ENCODE measurements at regions not wholly inside any gene's neighbourhood (a gene's known extent, or its start where the extent isn't known, plus 50 kb on each side); places are given as distances from the start of the nearest gene placed in this dataset.

DNA sequence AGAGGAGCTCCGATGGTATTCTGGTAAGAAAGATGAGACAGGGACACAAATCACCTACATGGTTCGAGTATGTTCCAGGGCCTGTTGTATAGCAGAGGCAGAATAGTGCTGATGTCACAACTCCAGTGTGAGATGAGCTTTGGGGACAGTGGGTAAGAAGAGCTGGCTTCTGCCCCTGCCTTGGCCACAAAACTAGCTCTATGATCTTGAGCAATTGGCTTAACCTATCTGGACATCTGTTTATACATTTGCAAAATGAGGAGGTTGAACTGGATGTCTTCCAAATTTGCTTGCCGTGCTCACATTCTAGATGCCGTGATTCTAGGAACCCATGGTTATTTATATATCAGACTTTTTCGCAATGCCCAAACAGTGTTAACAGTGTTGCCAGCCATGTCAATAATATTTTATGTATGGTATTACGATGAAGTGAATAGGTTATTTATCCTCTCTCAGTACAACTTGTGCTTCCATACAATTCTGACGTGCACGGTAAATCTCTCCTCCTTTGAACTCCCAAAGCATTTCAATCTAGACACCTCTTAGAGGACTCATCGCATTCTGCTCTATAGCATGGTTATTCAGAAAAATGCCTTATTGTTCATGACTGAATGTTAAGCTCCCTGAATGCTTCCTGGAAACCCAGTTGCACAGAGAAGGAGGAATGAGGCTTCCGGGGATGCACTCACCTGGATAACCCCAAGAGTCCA is 316.0 kb downstream of the FOXO1 start:
- H3K79me2 ChIP-seq (ENCODE audit: insufficient read depth, low read length): no peaks in the 10 kb centered on the region
- H3K9ac ChIP-seq (ENCODE audit: low read length): no peak overlapping the region
- H3K36me3 ChIP-seq (ENCODE audit: insufficient read depth, low read length): no peaks in the 10 kb centered on the region
- no peak overlapping the region for H2AFZ ChIP-seq (ENCODE audit: low read length)
- no peaks in the 10 kb centered on the region for H3K9me2 ChIP-seq (ENCODE audit: low read depth, low read length)
- no peak overlapping the region for H3K4me3 ChIP-seq (ENCODE audit: low read depth, low read length, poor library complexity, severe bottlenecking)
- no peaks in the 10 kb centered on the region for H3K27me3 ChIP-seq (ENCODE audit: insufficient read depth, low read length)
- no peaks in the 10 kb centered on the region for H3F3A ChIP-seq (ENCODE audit: insufficient read depth, low read length)
- no peak overlapping the region for H3K4me2 ChIP-seq (ENCODE audit: low read length)
- H3K9me3 ChIP-seq (ENCODE audit: low read length): no peaks in the 10 kb centered on the region
- H4K20me1 ChIP-seq (ENCODE audit: insufficient read depth, low read length): no peaks in the 10 kb centered on the region
- peaks cover 15% of the 10 kb centered on the region for H3K4me1 ChIP-seq (ENCODE audit: insufficient read depth, low read length, severe bottlenecking)
- no peak overlapping the region for H3K27ac ChIP-seq (ENCODE audit: low read depth, low read length, poor library complexity, severe bottlenecking)
- no peak for TF ChIP-seq EZH2 (IDR thresholded peaks at IDR 0.05; ENCODE audit: borderline replicate concordance, low read length)
- TF ChIP-seq, protein P1, sequence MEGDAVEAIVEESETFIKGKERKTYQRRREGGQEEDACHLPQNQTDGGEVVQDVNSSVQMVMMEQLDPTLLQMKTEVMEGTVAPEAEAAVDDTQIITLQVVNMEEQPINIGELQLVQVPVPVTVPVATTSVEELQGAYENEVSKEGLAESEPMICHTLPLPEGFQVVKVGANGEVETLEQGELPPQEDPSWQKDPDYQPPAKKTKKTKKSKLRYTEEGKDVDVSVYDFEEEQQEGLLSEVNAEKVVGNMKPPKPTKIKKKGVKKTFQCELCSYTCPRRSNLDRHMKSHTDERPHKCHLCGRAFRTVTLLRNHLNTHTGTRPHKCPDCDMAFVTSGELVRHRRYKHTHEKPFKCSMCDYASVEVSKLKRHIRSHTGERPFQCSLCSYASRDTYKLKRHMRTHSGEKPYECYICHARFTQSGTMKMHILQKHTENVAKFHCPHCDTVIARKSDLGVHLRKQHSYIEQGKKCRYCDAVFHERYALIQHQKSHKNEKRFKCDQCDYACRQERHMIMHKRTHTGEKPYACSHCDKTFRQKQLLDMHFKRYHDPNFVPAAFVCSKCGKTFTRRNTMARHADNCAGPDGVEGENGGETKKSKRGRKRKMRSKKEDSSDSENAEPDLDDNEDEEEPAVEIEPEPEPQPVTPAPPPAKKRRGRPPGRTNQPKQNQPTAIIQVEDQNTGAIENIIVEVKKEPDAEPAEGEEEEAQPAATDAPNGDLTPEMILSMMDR (IDR thresholded peaks at IDR 0.05; ENCODE audit: low read length): no peak

DNA sequence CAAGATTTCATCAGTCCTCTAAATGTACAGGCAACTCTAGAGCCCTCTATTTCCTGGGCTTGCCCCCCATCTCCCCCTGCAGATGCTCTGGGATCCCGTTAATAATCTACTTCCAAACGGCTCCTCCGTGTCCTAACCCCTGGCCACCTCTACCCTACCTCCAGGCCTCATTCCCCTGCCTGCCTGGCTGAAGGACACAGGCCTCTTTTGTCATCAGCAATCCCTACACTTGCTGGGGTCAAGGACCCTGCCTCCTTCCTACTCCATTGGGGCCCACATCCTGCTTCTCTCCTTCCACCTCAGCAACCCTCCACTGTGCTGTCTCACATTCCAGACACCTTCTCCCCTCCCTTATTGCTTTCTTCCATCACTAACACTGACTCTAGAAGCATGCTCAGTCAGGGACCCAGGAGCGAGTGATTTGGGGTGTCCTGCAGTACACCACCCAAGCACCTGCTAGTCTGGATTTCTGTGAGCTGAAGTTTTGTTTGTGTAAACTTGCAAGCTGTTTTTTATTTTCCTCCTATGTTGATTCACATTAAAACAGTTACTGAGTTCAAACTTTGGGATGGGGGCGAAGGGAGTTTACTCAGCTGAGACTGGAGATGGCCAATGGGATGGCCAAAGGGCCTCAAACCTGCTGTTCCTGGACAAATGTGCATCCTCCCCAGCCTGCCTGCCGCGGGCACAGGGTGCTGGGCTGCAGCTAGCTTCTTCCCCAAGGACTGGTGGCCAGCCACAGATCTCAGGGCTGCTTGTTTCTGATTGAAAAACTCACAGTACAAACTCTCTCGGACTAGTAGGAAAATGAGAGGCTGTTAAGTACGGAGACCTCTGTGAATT is 314.7 kb downstream of the FOXO1 start:
- peaks cover 18% of the 10 kb centered on the region for H3K4me1 ChIP-seq (ENCODE audit: insufficient read depth, low read length, severe bottlenecking)
- no peak overlapping the region for H3K4me2 ChIP-seq (ENCODE audit: low read length)
- H4K20me1 ChIP-seq (ENCODE audit: insufficient read depth, low read length): no peaks in the 10 kb centered on the region
- no peaks in the 10 kb centered on the region for H3K9me2 ChIP-seq (ENCODE audit: low read depth, low read length)
- no peak for TF ChIP-seq EZH2 (IDR thresholded peaks at IDR 0.05; ENCODE audit: borderline replicate concordance, low read length)
- TF ChIP-seq, protein P1 (IDR thresholded peaks at IDR 0.05; ENCODE audit: low read length): no peak
- no peaks in the 10 kb centered on the region for H3K36me3 ChIP-seq (ENCODE audit: insufficient read depth, low read length)
- no peak overlapping the region for H2AFZ ChIP-seq (ENCODE audit: low read length)
- H3F3A ChIP-seq (ENCODE audit: insufficient read depth, low read length): no peaks in the 10 kb centered on the region
- no peak overlapping the region for H3K27ac ChIP-seq (ENCODE audit: low read depth, low read length, poor library complexity, severe bottlenecking)
- H3K4me3 ChIP-seq (ENCODE audit: low read depth, low read length, poor library complexity, severe bottlenecking): no peak overlapping the region
- H3K9ac ChIP-seq (ENCODE audit: low read length): no peak overlapping the region
- H3K9me3 ChIP-seq (ENCODE audit: low read length): no peaks in the 10 kb centered on the region
- H3K27me3 ChIP-seq (ENCODE audit: insufficient read depth, low read length): no peaks in the 10 kb centered on the region
- no peaks in the 10 kb centered on the region for H3K79me2 ChIP-seq (ENCODE audit: insufficient read depth, low read length)

DNA sequence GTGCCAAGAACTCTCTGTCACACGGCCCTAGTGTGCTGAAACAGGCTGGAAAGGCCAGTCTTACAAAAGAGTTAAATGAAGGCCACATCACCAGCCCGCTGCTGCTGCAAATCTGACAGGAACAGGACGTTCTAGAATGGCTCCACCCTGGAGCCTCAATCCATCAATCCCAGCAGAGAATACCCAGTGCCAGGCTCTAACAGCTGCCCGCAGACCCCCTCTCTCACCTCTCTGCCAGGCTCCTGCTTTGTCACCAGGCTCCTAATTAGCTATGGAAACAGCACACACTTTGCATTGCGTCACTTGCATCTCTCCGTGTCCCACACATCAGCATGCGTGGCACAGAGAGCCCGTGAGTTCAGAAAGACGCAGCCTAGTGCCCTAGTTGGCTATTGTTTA is 314.1 kb downstream of the FOXO1 start:
- H3K4me1 ChIP-seq (ENCODE audit: insufficient read depth, low read length, severe bottlenecking): peaks cover 18% of the 10 kb centered on the region
- no peaks in the 10 kb centered on the region for H3K9me2 ChIP-seq (ENCODE audit: low read depth, low read length)
- H3K9ac ChIP-seq (ENCODE audit: low read length): no peak overlapping the region
- H3F3A ChIP-seq (ENCODE audit: insufficient read depth, low read length): no peaks in the 10 kb centered on the region
- H3K4me3 ChIP-seq (ENCODE audit: low read depth, low read length, poor library complexity, severe bottlenecking): no peak overlapping the region
- no peaks in the 10 kb centered on the region for H3K9me3 ChIP-seq (ENCODE audit: low read length)
- H3K27ac ChIP-seq (ENCODE audit: low read depth, low read length, poor library complexity, severe bottlenecking): no peak overlapping the region
- no peaks in the 10 kb centered on the region for H3K27me3 ChIP-seq (ENCODE audit: insufficient read depth, low read length)
- TF ChIP-seq, protein P1 (IDR thresholded peaks at IDR 0.05; ENCODE audit: low read length): no peak
- TF ChIP-seq EZH2 (IDR thresholded peaks at IDR 0.05; ENCODE audit: borderline replicate concordance, low read length): no peak
- H4K20me1 ChIP-seq (ENCODE audit: insufficient read depth, low read length): no peaks in the 10 kb centered on the region
- H3K79me2 ChIP-seq (ENCODE audit: insufficient read depth, low read length): no peaks in the 10 kb centered on the region
- H3K4me2 ChIP-seq (ENCODE audit: low read length): no peak overlapping the region
- H2AFZ ChIP-seq (ENCODE audit: low read length): no peak overlapping the region
- H3K36me3 ChIP-seq (ENCODE audit: insufficient read depth, low read length): no peaks in the 10 kb centered on the region
